ENCODE measurements at regions not wholly inside any gene's neighbourhood (a gene's known extent, or its start where the extent isn't known, plus 50 kb on each side); places are given as distances from the start of the nearest gene placed in this dataset.

DNA sequence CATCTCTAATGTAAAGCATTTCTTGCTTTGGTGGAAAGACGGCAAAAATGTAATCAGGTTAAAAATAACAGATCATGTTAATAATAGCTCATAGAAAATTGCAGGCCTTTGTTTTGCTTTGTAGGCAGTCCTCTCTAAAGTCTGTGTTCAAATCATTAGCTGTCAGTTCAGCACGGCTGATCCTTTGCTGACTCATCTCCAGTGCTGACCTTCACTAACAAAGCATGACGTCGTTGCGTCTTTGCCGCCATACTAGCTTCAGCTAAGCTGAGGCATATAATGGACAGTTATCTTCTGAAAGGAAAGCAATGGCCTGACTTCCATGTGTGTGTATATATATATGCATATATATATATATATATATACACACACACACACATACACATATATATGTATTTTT is 984.6 kb downstream of the CDY2B start:
- TF ChIP-seq, protein P1, sequence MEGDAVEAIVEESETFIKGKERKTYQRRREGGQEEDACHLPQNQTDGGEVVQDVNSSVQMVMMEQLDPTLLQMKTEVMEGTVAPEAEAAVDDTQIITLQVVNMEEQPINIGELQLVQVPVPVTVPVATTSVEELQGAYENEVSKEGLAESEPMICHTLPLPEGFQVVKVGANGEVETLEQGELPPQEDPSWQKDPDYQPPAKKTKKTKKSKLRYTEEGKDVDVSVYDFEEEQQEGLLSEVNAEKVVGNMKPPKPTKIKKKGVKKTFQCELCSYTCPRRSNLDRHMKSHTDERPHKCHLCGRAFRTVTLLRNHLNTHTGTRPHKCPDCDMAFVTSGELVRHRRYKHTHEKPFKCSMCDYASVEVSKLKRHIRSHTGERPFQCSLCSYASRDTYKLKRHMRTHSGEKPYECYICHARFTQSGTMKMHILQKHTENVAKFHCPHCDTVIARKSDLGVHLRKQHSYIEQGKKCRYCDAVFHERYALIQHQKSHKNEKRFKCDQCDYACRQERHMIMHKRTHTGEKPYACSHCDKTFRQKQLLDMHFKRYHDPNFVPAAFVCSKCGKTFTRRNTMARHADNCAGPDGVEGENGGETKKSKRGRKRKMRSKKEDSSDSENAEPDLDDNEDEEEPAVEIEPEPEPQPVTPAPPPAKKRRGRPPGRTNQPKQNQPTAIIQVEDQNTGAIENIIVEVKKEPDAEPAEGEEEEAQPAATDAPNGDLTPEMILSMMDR (conservative IDR thresholded peaks at IDR 0.05; ENCODE audit: low read length) = no peak
- TF ChIP-seq EZH2phosphoT487 (IDR thresholded peaks at IDR 0.05; ENCODE audit: borderline replicate concordance, low read depth, low read length) = no peak
